Ishikawa (cell line): ENCODE measurements at regions not wholly inside any gene's neighbourhood (a gene's known extent, or its start where the extent isn't known, plus 50 kb on each side); places are given as distances from the start of the nearest gene placed in this dataset.

Experiments
- CEBPB ChIP-seq: IDR thresholded peaks from 2 replicates; pipeline ENCODE4 v1.6.1; 2012
- CREB1 ChIP-seq: IDR thresholded peaks from 2 replicates; pipeline ENCODE4 v1.6.1; 2012; ENCODE audit warnings: low read depth
- FOXM1 ChIP-seq: IDR thresholded peaks from 2 replicates; pipeline ENCODE4 v1.6.1; 2012; ENCODE audit warnings: low read depth, borderline replicate concordance
- NFIC ChIP-seq: IDR thresholded peaks from 2 replicates; pipeline ENCODE4 v1.6.1; 2012
- RAD21 ChIP-seq: IDR thresholded peaks from 2 replicates; pipeline ENCODE4 v1.6.1; 2012; ENCODE audit warnings: low read depth
- REST ChIP-seq: IDR thresholded peaks from 2 replicates; pipeline ENCODE4 v1.6.1; 2012; ENCODE audit warnings: low read depth, mild to moderate bottlenecking
- TAF1 ChIP-seq: IDR thresholded peaks from 2 replicates; pipeline ENCODE4 v1.6.1; 2012; ENCODE audit warnings: low read depth, mild to moderate bottlenecking
- TCF12 ChIP-seq: IDR thresholded peaks from 2 replicates; pipeline ENCODE4 v1.6.1; 2012; ENCODE audit warnings: low read depth
- YY1 ChIP-seq: IDR thresholded peaks from 2 replicates; pipeline ENCODE4 v1.6.1; 2012; ENCODE audit warnings: low read depth
- TF ChIP-seq, protein P1 (sequence below): IDR thresholded peaks from 2 replicates; pipeline ENCODE4 v1.6.1; 2012
- TF ChIP-seq, protein P2 (sequence below): IDR thresholded peaks from 2 replicates; pipeline ENCODE4 v1.6.1; 2012

GRCh38 chr1:87830432-87830978 is 501.8 kb downstream of the LMO4 start:
- TF ChIP-seq, protein P1, sequence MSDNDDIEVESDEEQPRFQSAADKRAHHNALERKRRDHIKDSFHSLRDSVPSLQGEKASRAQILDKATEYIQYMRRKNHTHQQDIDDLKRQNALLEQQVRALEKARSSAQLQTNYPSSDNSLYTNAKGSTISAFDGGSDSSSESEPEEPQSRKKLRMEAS: no peak
- TF ChIP-seq YY1: no peak
- TF ChIP-seq TCF12: no peak
- no peak for TF ChIP-seq CREB1
- TF ChIP-seq, protein P2, sequence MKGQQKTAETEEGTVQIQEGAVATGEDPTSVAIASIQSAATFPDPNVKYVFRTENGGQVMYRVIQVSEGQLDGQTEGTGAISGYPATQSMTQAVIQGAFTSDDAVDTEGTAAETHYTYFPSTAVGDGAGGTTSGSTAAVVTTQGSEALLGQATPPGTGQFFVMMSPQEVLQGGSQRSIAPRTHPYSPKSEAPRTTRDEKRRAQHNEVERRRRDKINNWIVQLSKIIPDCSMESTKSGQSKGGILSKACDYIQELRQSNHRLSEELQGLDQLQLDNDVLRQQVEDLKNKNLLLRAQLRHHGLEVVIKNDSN: no peak
- no peak for TF ChIP-seq CEBPB
- TF ChIP-seq NFIC: no peak
- no peak for TF ChIP-seq TAF1
- no peak for TF ChIP-seq FOXM1
- TF ChIP-seq RAD21: no peak
- TF ChIP-seq REST: no peak
